ENCODE measurements at regions not wholly inside any gene's neighbourhood (a gene's known extent, or its start where the extent isn't known, plus 50 kb on each side); places are given as distances from the start of the nearest gene placed in this dataset.

DNA sequence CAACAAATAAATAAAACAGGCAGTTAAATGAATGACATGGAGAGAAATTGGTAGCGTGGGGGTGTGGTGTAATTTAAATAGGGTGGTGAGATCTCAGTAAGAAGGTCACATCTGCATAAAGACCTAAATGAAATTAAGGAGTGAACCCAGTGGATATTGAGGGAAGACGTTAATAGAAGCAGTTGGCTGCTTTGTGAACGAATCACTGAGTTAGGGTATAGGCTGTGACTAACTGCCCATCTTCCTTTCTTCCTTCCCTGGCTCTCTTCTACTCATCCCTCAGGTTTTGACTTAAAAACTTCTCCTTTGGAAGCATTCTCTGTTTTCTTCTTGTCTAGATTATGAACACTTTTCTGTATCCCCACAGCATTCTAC lies 64.7 kb downstream of the BTG1 start:
- Histone ChIP-seq H3K36me3 (ENCODE audit: insufficient read depth, low read length, poor library complexity, severe bottlenecking) (no peaks in the 10 kb centered on the region), H3K4me3 (ENCODE audit: low read depth, low read length, poor library complexity, severe bottlenecking) (no peak overlapping the region), H3K27me3 (replicated peaks; ENCODE audit: insufficient read depth, low read depth, low read length, poor library complexity) (no peaks in the 10 kb centered on the region), H3K4me1 (ENCODE audit: insufficient read depth, low read length, poor library complexity, severe bottlenecking) (peaks cover 12% of the 10 kb centered on the region), H3K9me3 (ENCODE audit: low read depth, low read length, poor library complexity, severe bottlenecking) (no peaks in the 10 kb centered on the region), H3K27ac (ENCODE audit: low read depth, low read length, poor library complexity, severe bottlenecking) (no peak overlapping the region)
- TF ChIP-seq, protein P1, sequence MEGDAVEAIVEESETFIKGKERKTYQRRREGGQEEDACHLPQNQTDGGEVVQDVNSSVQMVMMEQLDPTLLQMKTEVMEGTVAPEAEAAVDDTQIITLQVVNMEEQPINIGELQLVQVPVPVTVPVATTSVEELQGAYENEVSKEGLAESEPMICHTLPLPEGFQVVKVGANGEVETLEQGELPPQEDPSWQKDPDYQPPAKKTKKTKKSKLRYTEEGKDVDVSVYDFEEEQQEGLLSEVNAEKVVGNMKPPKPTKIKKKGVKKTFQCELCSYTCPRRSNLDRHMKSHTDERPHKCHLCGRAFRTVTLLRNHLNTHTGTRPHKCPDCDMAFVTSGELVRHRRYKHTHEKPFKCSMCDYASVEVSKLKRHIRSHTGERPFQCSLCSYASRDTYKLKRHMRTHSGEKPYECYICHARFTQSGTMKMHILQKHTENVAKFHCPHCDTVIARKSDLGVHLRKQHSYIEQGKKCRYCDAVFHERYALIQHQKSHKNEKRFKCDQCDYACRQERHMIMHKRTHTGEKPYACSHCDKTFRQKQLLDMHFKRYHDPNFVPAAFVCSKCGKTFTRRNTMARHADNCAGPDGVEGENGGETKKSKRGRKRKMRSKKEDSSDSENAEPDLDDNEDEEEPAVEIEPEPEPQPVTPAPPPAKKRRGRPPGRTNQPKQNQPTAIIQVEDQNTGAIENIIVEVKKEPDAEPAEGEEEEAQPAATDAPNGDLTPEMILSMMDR (conservative IDR thresholded peaks at IDR 0.05; ENCODE audit: low read depth, low read length), result no peak
- TF ChIP-seq EZH2 (IDR thresholded peaks at IDR 0.05; ENCODE audit: borderline replicate concordance, low read depth, low read length, poor library complexity, severe bottlenecking), result no peak
- DNase-seq (ENCODE audit: low spot score), result no peak
- BruUV-seq (replicated peaks), result no TSS peak
- ChIA-PET POLR2A (ENCODE audit: low non-redundant PET) (no interaction called here), CTCF (no interaction called here)
- intact Hi-C loops (cut with micrococcal nuclease; ENCODE audit: unreplicated experiment), result no loop called here

DNA sequence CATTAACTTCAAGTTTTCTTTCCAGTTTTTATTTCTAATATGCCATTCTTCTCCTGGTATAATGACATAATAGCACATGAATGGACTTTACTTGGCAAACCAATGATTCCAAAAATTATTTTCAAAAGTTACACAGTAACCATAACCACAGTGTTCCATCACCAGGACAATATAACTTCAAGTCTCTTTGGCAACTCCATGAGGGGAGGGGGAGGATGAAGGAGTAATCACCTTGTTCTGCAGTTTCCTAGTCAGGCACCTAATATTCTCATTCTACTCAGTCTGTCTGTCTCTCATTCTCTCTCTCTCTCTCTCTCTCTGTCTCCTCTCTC lies 66.6 kb downstream of the BTG1 start:
- BruUV-seq (replicated peaks), result no TSS peak
- no peak overlapping the region for H3K4me3 ChIP-seq (ENCODE audit: low read depth, low read length, poor library complexity, severe bottlenecking)
- H3K27ac ChIP-seq (ENCODE audit: low read depth, low read length, poor library complexity, severe bottlenecking), result no peak overlapping the region
- H3K36me3 ChIP-seq (ENCODE audit: insufficient read depth, low read length, poor library complexity, severe bottlenecking), result no peaks in the 10 kb centered on the region
- H3K4me1 ChIP-seq (ENCODE audit: insufficient read depth, low read length, poor library complexity, severe bottlenecking), result peaks cover 12% of the 10 kb centered on the region
- intact Hi-C loops (cut with micrococcal nuclease; ENCODE audit: unreplicated experiment), result no loop called here
- ChIA-PET POLR2A (ENCODE audit: low non-redundant PET) (no interaction called here), CTCF (no interaction called here)
- H3K9me3 ChIP-seq (ENCODE audit: low read depth, low read length, poor library complexity, severe bottlenecking), result no peaks in the 10 kb centered on the region
- DNase-seq (ENCODE audit: low spot score), result no peak
- no peaks in the 10 kb centered on the region for H3K27me3 ChIP-seq (replicated peaks; ENCODE audit: insufficient read depth, low read depth, low read length, poor library complexity)
- TF ChIP-seq, protein P1 (conservative IDR thresholded peaks at IDR 0.05; ENCODE audit: low read depth, low read length), result no peak
- no peak for TF ChIP-seq EZH2 (IDR thresholded peaks at IDR 0.05; ENCODE audit: borderline replicate concordance, low read depth, low read length, poor library complexity, severe bottlenecking)

DNA sequence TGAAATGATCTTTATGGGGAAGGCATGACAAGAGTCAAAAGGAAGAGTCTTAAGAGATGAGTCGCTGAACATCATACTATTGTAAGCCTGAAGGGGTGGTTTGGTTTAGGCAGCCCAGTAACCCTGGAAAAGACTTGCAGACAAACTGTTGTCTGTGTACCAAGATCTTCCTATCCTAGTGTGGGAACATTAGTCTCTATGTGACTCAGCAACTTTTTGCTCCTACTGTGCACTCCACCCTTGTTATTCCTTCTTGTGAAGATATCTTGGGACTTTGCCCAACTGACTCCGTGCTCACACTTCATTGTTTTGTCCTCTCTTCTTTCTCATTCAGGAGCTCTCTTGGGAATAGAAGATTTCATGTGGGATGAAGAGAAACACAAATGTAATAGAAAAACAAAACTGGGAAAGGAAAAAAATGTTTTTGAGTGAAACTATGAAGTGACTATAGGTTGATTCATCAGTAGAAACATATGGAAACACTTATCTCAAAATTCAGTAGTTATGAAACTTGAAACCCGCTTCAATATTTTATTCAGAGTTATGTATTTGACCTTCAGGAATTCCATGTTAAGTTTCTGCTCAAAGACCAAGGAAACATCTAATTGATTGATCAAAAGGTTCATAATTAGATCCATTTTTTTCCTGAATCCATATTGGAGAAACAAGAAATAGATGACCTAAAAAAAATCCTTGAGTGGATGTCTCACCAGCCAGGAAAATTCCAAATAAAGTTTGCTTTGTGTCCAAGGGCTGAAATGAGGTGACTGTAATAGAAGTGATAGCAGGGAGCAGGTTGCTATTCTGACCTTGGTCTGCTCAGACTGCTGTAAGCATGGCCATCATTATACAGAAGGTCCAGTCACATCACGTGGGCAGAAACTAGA lies 67.2 kb downstream of the BTG1 start:
- ChIA-PET CTCF (no interaction called here), POLR2A (ENCODE audit: low non-redundant PET) (no interaction called here)
- no peaks in the 10 kb centered on the region for H3K27me3 ChIP-seq (replicated peaks; ENCODE audit: insufficient read depth, low read depth, low read length, poor library complexity)
- H3K36me3 ChIP-seq (ENCODE audit: insufficient read depth, low read length, poor library complexity, severe bottlenecking), result no peaks in the 10 kb centered on the region
- H3K4me1 ChIP-seq (ENCODE audit: insufficient read depth, low read length, poor library complexity, severe bottlenecking), result peaks cover 12% of the 10 kb centered on the region
- TF ChIP-seq EZH2 (IDR thresholded peaks at IDR 0.05; ENCODE audit: borderline replicate concordance, low read depth, low read length, poor library complexity, severe bottlenecking), result no peak
- TF ChIP-seq, protein P1 (conservative IDR thresholded peaks at IDR 0.05; ENCODE audit: low read depth, low read length), result no peak
- peak overlapping the region; percentile 41 for H3K27ac ChIP-seq (ENCODE audit: low read depth, low read length, poor library complexity, severe bottlenecking)
- no peak overlapping the region for H3K4me3 ChIP-seq (ENCODE audit: low read depth, low read length, poor library complexity, severe bottlenecking)
- H3K9me3 ChIP-seq (ENCODE audit: low read depth, low read length, poor library complexity, severe bottlenecking), result no peaks in the 10 kb centered on the region
- BruUV-seq (replicated peaks), result no TSS peak
- peak; percentile 68 for DNase-seq (ENCODE audit: low spot score)
- intact Hi-C loops (cut with micrococcal nuclease; ENCODE audit: unreplicated experiment), result no loop called here

Measured in A673 (cell line).